ENCODE measurements at regions not wholly inside any gene's neighbourhood (a gene's known extent, or its start where the extent isn't known, plus 50 kb on each side); places are given as distances from the start of the nearest gene placed in this dataset.
A peak's percentile ranks its signal among the peaks of the same experiment; 100 is the strongest.
"Not testable (repeated sequence)": the region's sequence is repeated elsewhere in the genome, so short reads cannot be mapped to it uniquely, and the experiment has no call there.

GRCh38 chr5:3481175-3481574, 114.5 kb upstream of the IRX1 start:
- no peak for DNase-seq

DNA sequence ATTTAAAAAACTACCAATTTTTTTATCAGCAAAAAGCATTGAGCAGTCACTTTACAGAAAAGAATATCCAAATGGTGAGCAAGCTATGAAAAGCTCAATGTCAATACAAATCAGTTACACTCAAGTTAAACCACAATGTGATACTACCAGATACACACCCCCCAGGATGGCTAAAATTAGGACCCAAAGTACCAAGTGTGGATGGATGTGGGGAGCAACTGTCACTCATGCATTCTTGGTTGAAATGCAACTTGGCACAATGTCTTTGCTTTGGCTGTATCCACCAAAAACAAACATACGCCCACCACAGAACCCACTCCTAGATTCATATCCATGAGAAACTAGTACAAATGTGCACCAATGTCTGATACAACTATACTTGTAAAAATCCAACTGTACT, 120.0 kb upstream of the IRX1 start:
- no peak for DNase-seq

GRCh38 chr5:3466392-3466791, 129.2 kb upstream of the IRX1 start:
- no peak for DNase-seq

DNA sequence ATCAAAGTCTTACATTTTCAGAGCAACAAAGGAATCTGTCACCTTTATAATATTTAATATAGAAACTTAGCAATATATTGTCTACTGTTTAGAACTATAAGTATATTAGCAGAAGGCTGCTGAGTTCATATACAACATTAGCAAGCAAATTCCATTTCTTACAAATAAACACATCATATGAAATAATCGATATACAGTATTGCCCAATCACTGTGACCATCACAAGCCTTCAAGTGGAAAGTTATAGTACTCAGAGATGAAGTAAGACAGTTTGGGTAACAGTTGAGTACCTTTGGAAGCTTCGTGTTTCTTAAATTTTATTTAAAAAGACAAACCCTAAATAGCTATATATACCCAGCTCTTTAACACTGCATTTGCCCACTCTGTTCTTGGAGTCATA, 135.2 kb upstream of the IRX1 start:
- no peak for DNase-seq

DNA sequence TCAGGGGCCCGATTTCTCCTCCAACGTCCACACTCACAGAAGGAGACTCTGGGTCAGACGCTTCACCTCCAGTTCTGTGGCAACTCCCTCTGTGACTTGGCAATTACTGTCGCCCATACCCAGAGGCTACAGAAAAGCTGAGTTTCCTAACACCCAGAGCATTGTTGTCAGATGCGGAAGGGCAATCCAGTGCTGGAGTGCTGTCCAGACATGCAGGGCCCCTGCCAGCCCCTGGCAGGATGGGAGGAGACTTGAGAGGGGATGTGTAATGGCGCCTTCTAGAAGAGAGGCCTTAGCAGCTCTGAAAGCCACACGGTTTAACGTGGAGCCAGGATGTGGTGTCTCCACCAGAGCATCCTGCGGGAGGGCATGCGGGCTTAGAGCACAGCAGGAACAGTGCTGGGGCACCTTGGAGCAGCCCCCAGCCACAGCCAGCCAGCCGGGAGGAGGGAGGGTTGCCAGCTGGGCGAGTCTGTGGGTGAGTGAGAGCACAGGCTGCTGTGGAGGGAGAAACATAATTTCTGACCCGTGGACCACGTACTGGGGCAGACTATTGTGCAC, 139.4 kb upstream of the IRX1 start:
- no peak for DNase-seq

GRCh38 chr5:3454028-3454427, 141.6 kb upstream of the IRX1 start:
- DNase-seq, result not testable (repeated sequence)

DNA sequence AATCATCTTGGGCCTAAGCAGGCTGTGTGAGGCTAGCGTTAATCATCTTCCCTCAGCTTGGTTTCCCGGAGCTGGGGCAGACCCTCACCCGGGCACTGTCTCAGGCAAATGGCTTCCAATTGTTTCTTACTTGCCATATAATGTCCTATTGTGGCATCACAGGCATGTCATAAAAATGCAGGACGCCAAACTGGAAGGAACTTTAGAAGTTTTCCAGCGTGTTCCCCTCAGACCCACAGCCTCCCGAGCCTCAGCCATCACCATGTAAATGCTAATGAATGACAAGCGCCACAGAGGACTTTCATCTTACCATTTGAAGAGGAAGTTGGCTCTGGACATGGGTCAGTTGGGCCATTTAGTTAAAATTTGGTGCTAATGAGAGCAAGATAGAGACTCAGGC, 143.0 kb upstream of the IRX1 start:
- no peak for DNase-seq

GRCh38 chr5:3451961-3452360, 143.7 kb upstream of the IRX1 start:
- DNase-seq, result no peak

DNA sequence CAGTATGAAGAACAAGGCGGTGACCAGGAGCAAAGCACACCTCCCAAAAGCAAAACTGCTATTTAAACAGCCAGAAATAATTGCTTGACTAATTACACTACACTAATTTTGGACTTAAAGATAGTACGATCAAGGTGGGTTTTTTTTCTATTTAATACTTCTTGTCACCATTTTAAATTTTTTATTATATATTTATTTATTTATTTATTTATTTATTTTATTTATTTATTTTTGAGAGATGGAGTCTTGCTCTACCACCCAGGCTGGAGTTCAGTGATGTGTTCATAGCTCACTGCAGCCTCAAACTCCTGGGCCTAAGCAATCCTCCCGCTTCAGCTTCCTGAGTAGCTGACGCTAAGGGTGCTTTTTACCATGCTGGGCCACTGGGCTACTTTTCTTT, 146.2 kb upstream of the IRX1 start:
- no peak for DNase-seq

GRCh38 chr5:3446410-3446809, 149.2 kb upstream of the IRX1 start:
- DNase-seq, result no peak

DNA sequence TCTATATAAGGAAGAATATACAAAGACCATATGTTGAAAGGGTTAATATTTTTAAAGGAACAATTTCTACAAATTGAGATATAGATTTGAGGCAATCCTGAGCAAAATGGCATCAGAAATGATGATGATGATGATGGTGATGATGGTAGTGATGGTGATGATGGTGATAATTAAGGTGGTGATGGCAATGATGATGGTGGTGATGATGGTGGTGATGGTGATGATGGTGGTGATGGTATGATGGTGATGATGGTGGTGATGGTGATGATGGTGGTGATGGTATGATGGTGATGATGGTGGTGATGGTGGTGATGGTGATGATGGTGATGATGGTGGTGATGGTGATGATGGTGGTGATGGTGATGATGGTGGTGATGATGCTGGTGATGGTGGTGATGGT, 150.1 kb upstream of the IRX1 start:
- not testable (repeated sequence) for DNase-seq

GRCh38 chr5:3432135-3432534, 163.5 kb upstream of the IRX1 start:
- DNase-seq, result no peak

GRCh38 chr5:3430691-3431090, 164.9 kb upstream of the IRX1 start:
- DNase-seq, result no peak

DNA sequence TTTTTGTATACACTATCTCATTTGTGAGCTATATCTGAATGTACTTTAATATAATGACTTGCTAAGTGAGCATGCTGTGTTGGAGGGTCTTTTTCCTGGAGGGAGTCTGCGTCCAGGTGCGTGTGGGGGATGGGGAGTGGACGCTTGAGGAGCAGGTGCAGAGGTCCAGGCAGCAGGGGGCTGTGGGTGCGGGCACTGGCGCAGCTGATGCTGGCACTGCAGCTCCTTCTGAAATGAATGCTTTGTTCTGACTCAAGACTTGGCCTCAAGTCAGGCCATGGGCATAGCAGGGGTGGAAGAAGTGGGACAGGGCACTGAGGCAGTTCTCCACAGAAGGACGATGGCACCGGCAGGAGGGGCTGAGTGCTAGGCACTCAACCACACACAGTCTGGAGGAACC, 165.7 kb upstream of the IRX1 start:
- no peak for DNase-seq

- DNase-seq, result peak; percentile 49
Observed at GRCh38 chr5:3428334-3428733, 167.3 kb upstream of the IRX1 start.

GRCh38 chr5:3424946-3425345, 170.7 kb upstream of the IRX1 start:
- DNase-seq, result peak; percentile 2

GRCh38 chr5:3417376-3417943, 178.2 kb upstream of the IRX1 start:
- no peak for DNase-seq

DNA sequence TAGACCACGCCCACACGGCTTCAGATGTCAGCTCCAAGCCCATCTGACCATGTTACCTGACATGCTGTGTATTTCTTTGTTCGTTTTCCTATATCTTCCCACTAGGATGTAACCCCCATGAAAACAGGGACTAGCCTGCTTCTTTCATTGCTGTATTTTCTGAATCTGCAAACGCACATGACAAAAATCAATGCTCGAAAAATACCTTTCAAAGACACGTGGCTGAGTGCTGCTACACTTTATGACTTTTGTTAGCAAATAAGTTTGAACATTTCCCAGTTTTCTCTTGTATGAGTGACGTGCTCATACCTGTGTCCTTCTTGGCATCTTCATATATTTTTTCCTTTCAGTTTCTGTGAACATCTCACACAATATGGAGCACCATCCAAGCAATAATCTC, 181.3 kb upstream of the IRX1 start:
- DNase-seq, result no peak

- no peak for DNase-seq
Observed at GRCh38 chr5:3412146-3412545, 183.5 kb upstream of the IRX1 start.

GRCh38 chr5:3411363-3411762, 184.3 kb upstream of the IRX1 start:
- DNase-seq, result no peak

DNA sequence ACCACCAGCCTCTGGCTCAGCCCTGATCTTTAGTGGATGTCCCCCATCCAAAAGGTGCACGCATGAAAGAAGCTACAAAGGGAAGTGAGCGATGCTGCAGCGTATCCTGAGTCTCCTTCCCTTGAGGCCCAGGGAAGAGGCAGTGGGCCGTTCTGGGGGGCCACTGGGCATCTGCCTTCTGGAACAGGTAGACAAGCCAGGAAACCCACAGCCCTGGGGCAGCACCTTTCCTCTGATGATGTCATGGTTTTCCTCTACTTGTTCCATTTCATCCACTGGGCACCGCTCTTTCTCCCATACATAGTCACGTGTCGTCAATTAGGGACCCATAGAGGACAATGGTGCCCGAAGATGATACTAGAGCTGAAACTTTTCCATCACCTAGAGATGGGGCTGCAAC, 194.0 kb upstream of the IRX1 start:
- no peak for DNase-seq

DNA sequence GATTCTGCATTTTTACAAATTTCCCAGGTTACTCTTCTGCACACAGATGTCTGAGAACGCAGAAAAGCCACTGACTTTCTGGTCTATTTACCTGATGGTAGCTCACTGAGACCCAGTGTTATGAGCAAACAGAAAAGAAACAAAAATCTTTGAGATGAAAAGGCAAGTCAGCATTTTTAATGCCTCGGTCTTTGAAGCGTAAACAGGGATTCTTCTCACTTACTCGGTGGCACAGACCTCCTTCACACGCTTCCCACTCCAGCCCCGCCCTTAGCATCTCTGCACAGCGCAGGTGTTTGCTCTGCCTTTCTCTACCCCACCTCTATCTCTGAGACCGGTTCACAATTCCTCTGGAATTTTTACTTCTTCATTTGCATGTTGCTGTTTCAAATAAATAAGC, 195.0 kb upstream of the IRX1 start:
- no peak for DNase-seq

DNA sequence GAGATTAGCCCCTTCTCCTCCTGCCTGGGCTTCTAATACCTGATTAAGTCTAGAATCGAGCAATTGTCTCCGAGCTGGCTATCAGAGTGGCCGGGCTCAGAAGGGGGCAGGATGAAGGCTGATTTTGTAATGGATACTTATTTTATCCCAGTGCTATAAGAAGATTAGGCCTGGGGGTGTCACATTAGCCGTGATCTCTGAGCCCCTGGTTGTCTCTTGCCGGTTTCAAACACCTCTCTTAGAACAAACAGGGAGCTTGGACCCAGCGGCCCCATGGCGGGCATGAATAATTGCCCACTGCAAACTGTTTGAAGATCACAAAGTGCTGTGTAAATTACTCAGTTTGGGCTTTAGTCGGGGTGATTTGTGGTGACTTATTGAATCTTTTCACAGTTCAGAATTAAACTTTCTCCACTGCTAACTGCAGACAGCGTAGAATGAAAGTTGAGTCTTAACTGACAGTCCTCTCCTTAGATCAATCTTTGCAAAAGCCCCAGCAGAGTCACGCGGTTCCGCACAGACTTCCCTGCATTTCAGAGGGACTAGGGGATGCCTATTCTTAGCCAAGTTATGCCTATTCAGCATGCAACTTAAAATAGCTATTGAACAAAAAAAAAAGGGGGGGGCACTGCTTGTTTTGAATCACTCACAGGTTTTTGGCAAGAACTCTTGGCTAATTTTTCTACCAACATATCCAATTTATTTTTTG, 200.6 kb upstream of the IRX1 start:
- DNase-seq, result no peak

DNA sequence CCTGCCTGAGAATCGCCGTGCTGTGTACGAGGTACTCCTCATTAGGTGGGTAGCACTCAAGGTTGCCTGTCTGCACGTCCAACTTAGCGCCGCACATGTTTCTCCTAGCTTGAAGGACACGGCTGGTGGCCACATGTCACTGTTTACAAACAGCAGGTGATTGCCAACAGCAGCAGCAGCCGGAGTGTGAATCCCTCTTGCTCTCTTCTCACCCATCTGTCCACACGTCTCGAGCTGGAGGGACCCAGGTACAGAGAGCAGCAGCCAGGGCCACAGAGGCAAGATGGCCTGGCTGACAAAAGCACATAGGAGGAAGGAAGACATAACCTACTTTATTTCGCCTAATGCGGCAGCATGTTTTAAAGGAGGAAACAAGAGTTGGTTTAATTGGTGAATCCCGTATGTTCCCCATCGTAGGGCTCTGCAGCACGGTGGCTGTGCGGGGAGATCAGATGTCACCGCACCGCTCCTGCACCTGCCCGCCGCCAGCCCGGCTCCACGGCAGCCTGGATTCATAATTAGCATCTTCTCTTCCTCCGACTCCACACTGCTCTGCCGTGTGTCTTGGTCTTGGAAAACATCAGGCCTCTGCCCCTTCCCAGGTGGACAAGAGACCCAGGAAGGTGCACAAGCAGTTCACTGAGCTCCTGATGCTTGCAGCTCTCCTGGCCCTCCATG, 201.6 kb upstream of the IRX1 start:
- DNase-seq, result peak; percentile 30
